ENCODE measurements at regions not wholly inside any gene's neighbourhood (a gene's known extent, or its start where the extent isn't known, plus 50 kb on each side); places are given as distances from the start of the nearest gene placed in this dataset.

- Mint-ChIP-seq H3K4me1 (no peaks in the 10 kb centered on the region), H3K4me3 (no peak overlapping the region)
- no peak for DNase-seq (ENCODE audit: low spot score)
Observed at GRCh38 chr5:175246242-175246888, 197.6 kb downstream of the DRD1 start.

GRCh38 chr5:175243441-175243840 is 200.5 kb downstream of the DRD1 start:
- ATAC-seq (peak; percentile 43; the same call in 1 of the 2 replicates), DNase-seq (ENCODE audit: low spot score) (peak; percentile 28)
- 0 out of 2 replicates have a peak, but pooled peaks have one; percentile 6 for TF ChIP-seq ZNF423 (CRISPR knock-in tag; IDR thresholded peaks at IDR 0.05)
- TF ChIP-seq NFATC4 (CRISPR knock-in tag; IDR thresholded peaks at IDR 0.05), result no peak
- TF ChIP-seq ZNF512 (CRISPR knock-in tag; IDR thresholded peaks at IDR 0.05; ENCODE audit: borderline replicate concordance), result no peak
- no peak for TF ChIP-seq E2F5 (CRISPR knock-in tag; IDR thresholded peaks at IDR 0.05)
- no peak for TF ChIP-seq CREB1 (CRISPR knock-in tag; IDR thresholded peaks at IDR 0.05)
- Mint-ChIP-seq H3K27ac (no peak overlapping the region), H3K4me1 (no peaks in the 10 kb centered on the region), H3K36me3 (no peaks in the 10 kb centered on the region), H3K4me3 (no peak overlapping the region), H3K9me3 (no peaks in the 10 kb centered on the region), H3K27me3 (ENCODE audit: low read depth) (peaks cover 3% of the 10 kb centered on the region; the same call in 1 of the 2 replicates)
- ChIA-PET CTCF (interaction anchor here (0.6 to 2.6 kb wide), 9 partner anchors 10 to 221 kb away, joined by 3 to 11 read pairs (median 3); partner anchors contain the start of gene DRD1), POLR2A (no interaction called here)

More at GRCh38 chr5:175246242-175246888, 197.6 kb downstream of the DRD1 start:
- Mint-ChIP-seq H3K27ac (no peak overlapping the region), H3K27me3 (ENCODE audit: low read depth) (no peaks in the 10 kb centered on the region; the same call in 1 of the 2 replicates), H3K9me3 (no peaks in the 10 kb centered on the region), H3K36me3 (no peaks in the 10 kb centered on the region)
- TF ChIP-seq JAZF1 (CRISPR knock-in tag; IDR thresholded peaks at IDR 0.05) (no peak), TEAD4 (CRISPR knock-in tag; IDR thresholded peaks at IDR 0.05) (no peak), EMX1 (CRISPR knock-in tag; IDR thresholded peaks at IDR 0.05) (no peak), RORB (CRISPR knock-in tag; IDR thresholded peaks at IDR 0.05) (no peak), ZBTB21 (CRISPR knock-in tag; IDR thresholded peaks at IDR 0.05; ENCODE audit: borderline replicate concordance) (no peak), FOXK1 (CRISPR knock-in tag; IDR thresholded peaks at IDR 0.05) (no peak), AR (CRISPR knock-in tag; IDR thresholded peaks at IDR 0.05) (no peak), FOXJ3 (CRISPR knock-in tag; IDR thresholded peaks at IDR 0.05; ENCODE audit: borderline replicate concordance) (no peak)
- ATAC-seq, result no peak
- ChIA-PET POLR2A (no interaction called here), CTCF (no interaction called here)

GRCh38 chr5:175242207-175242606 is 201.8 kb downstream of the DRD1 start:
- Mint-ChIP-seq H3K9me3 (no peaks in the 10 kb centered on the region), H3K27me3 (ENCODE audit: low read depth) (peaks cover 3% of the 10 kb centered on the region; the same call in 1 of the 2 replicates), H3K4me1 (no peaks in the 10 kb centered on the region), H3K4me3 (no peak overlapping the region), H3K36me3 (no peaks in the 10 kb centered on the region), H3K27ac (no peak overlapping the region)
- DNase-seq (ENCODE audit: low spot score), result no peak
- CTCF ChIA-PET, result interaction anchor here (1.3 to 2.6 kb wide), 3 partner anchors 8 to 222 kb away, joined by 3 to 11 read pairs (median 8); no protein-coding TSS in a partner anchor
- POLR2A ChIA-PET, result no interaction called here
- no peak for ATAC-seq
- TF ChIP-seq ATF2 (CRISPR knock-in tag; IDR thresholded peaks at IDR 0.05; ENCODE audit: borderline replicate concordance, low read depth) (no peak), ZNF317 (CRISPR knock-in tag; IDR thresholded peaks at IDR 0.05; ENCODE audit: borderline replicate concordance, low read depth) (no peak), AR (CRISPR knock-in tag; IDR thresholded peaks at IDR 0.05) (no peak), CTCF (IDR thresholded peaks at IDR 0.05) (no peak), ATF1 (CRISPR knock-in tag; IDR thresholded peaks at IDR 0.05) (no peak), FOXJ3 (CRISPR knock-in tag; IDR thresholded peaks at IDR 0.05; ENCODE audit: borderline replicate concordance) (no peak), ZSCAN18 (CRISPR knock-in tag; IDR thresholded peaks at IDR 0.05) (no peak)

Data from WTC11 (cell line).